Activated naive CD8-positive, alpha-beta T cell treated with anti-CD3 and anti-CD28 coated beads, Interleukin-2, amount 10 ng/mL, durations not matched to agents 7 days and 5 days (primary cell): ENCODE measurements at regions not wholly inside any gene's neighbourhood (a gene's known extent, or its start where the extent isn't known, plus 50 kb on each side); places are given as distances from the start of the nearest gene placed in this dataset.

Source experiments
- ATAC-seq: fragments of 150-1000 bp; cut with Tn5 transposase; one replicate; pipeline ENCODE4 v1.10.0; 2021; ENCODE audit warnings: low read depth, moderate library complexity
- POLR2A ChIA-PET: fragments of 350-600 bp; sonication (Branson Sonifier 250); formaldehyde crosslinking; loops from one replicate; lab custom pipeline; 2021; ENCODE audit warnings: antibody characterized with exemption; lab: Charles Lee
- DNase-seq: peaks from one replicate; pipeline ENCODE4 v3.0.0; 2021
- H3K27ac Mint-ChIP-seq: one replicate; pipeline ENCODE4 v1.8.0; 2022; ENCODE audit warnings: mild to moderate bottlenecking, mixed read lengths
- H3K27me3 Mint-ChIP-seq: one replicate; pipeline ENCODE4 v1.8.0; 2022; ENCODE audit warnings: mild to moderate bottlenecking, moderate library complexity, mixed read lengths
- H3K36me3 Mint-ChIP-seq: one replicate; pipeline ENCODE4 v1.8.0; 2021; ENCODE audit warnings: mild to moderate bottlenecking, mixed read lengths
- H3K4me1 Mint-ChIP-seq: one replicate; pipeline ENCODE4 v1.8.0; 2021; ENCODE audit warnings: mixed read lengths
- H3K4me3 Mint-ChIP-seq: one replicate; pipeline ENCODE4 v1.8.0; 2022; ENCODE audit warnings: mild to moderate bottlenecking, moderate library complexity, mixed read lengths
- H3K9me3 Mint-ChIP-seq: one replicate; pipeline ENCODE4 v1.8.0; 2021; ENCODE audit warnings: mixed read lengths

- Mint-ChIP-seq H3K9me3 (no peaks in the 10 kb centered on the region), H3K4me1 (no peaks in the 10 kb centered on the region), H3K4me3 (no peak overlapping the region), H3K27ac (no peak overlapping the region), H3K36me3 (no peaks in the 10 kb centered on the region), H3K27me3 (no peaks in the 10 kb centered on the region)
- DNase-seq, result no peak
- POLR2A ChIA-PET, result no interaction called here
- no peak for ATAC-seq
Observed at GRCh38 chr13:112183532-112184090, 116.7 kb downstream of the SOX1 start.

GRCh38 chr13:112184261-112184660, 117.3 kb downstream of the SOX1 start:
- DNase-seq, result no peak
- no peak for ATAC-seq
- Mint-ChIP-seq H3K9me3 (no peaks in the 10 kb centered on the region), H3K27ac (no peak overlapping the region), H3K36me3 (no peaks in the 10 kb centered on the region), H3K4me1 (no peaks in the 10 kb centered on the region), H3K27me3 (no peaks in the 10 kb centered on the region), H3K4me3 (no peak overlapping the region)
- POLR2A ChIA-PET, result no interaction called here

- no peaks in the 10 kb centered on the region for H3K9me3 Mint-ChIP-seq
- no peak for DNase-seq
- no peaks in the 10 kb centered on the region for H3K4me1 Mint-ChIP-seq
- H3K27ac Mint-ChIP-seq, result no peak overlapping the region
- no peak overlapping the region for H3K4me3 Mint-ChIP-seq
- H3K36me3 Mint-ChIP-seq, result no peaks in the 10 kb centered on the region
- POLR2A ChIA-PET, result no interaction called here
- no peak for ATAC-seq
- H3K27me3 Mint-ChIP-seq, result no peaks in the 10 kb centered on the region
Observed at GRCh38 chr13:112184851-112185371, 118.0 kb downstream of the SOX1 start.

- Mint-ChIP-seq H3K27ac (no peak overlapping the region), H3K4me1 (no peaks in the 10 kb centered on the region), H3K4me3 (no peak overlapping the region), H3K36me3 (no peaks in the 10 kb centered on the region), H3K9me3 (no peaks in the 10 kb centered on the region), H3K27me3 (no peaks in the 10 kb centered on the region)
- POLR2A ChIA-PET, result no interaction called here
- ATAC-seq (no peak), DNase-seq (no peak)
Observed at GRCh38 chr13:112185466-112185865, 118.5 kb downstream of the SOX1 start.

- no peak for ATAC-seq
- no peaks in the 10 kb centered on the region for H3K27me3 Mint-ChIP-seq
- no peak overlapping the region for H3K4me3 Mint-ChIP-seq
- H3K36me3 Mint-ChIP-seq, result no peaks in the 10 kb centered on the region
- POLR2A ChIA-PET, result no interaction called here
- no peaks in the 10 kb centered on the region for H3K4me1 Mint-ChIP-seq
- H3K9me3 Mint-ChIP-seq, result no peaks in the 10 kb centered on the region
- no peak for DNase-seq
- H3K27ac Mint-ChIP-seq, result no peak overlapping the region
Observed at GRCh38 chr13:112186091-112186490, 119.1 kb downstream of the SOX1 start.

- POLR2A ChIA-PET, result no interaction called here
- Mint-ChIP-seq H3K36me3 (no peaks in the 10 kb centered on the region), H3K4me1 (no peaks in the 10 kb centered on the region), H3K27me3 (no peaks in the 10 kb centered on the region), H3K4me3 (no peak overlapping the region), H3K27ac (no peak overlapping the region), H3K9me3 (no peaks in the 10 kb centered on the region)
- ATAC-seq (no peak), DNase-seq (no peak)
Observed at GRCh38 chr13:112187527-112188297, 120.8 kb downstream of the SOX1 start.

- no peaks in the 10 kb centered on the region for H3K36me3 Mint-ChIP-seq
Observed at GRCh38 chr13:112188298-112188610, 121.3 kb downstream of the SOX1 start.

GRCh38 chr13:112193463-112194166, 126.7 kb downstream of the SOX1 start:
- POLR2A ChIA-PET, result no interaction called here
- Mint-ChIP-seq H3K27me3 (no peaks in the 10 kb centered on the region), H3K4me1 (no peaks in the 10 kb centered on the region), H3K9me3 (peaks cover 1% of the 10 kb centered on the region), H3K36me3 (no peaks in the 10 kb centered on the region), H3K27ac (no peak overlapping the region), H3K4me3 (no peak overlapping the region)
- DNase-seq (no peak), ATAC-seq (no peak)

More at GRCh38 chr13:112188298-112188610, 121.3 kb downstream of the SOX1 start:
- H3K27ac Mint-ChIP-seq, result no peak overlapping the region
- POLR2A ChIA-PET, result no interaction called here
- no peak for DNase-seq
- H3K27me3 Mint-ChIP-seq, result no peaks in the 10 kb centered on the region
- no peak for ATAC-seq
- H3K9me3 Mint-ChIP-seq, result peaks cover 1% of the 10 kb centered on the region
- H3K4me1 Mint-ChIP-seq, result no peaks in the 10 kb centered on the region
- no peak overlapping the region for H3K4me3 Mint-ChIP-seq

GRCh38 chr13:112194167-112194530, 127.2 kb downstream of the SOX1 start:
- DNase-seq (no peak), ATAC-seq (no peak)
- POLR2A ChIA-PET, result no interaction called here
- H3K36me3 Mint-ChIP-seq, result no peaks in the 10 kb centered on the region
- H3K4me1 Mint-ChIP-seq, result no peaks in the 10 kb centered on the region
- H3K4me3 Mint-ChIP-seq, result no peak overlapping the region
- H3K27me3 Mint-ChIP-seq, result no peaks in the 10 kb centered on the region
- peaks cover 1% of the 10 kb centered on the region for H3K9me3 Mint-ChIP-seq
- H3K27ac Mint-ChIP-seq, result no peak overlapping the region

GRCh38 chr13:112194579-112194978, 127.6 kb downstream of the SOX1 start:
- H3K27ac Mint-ChIP-seq, result no peak overlapping the region
- ATAC-seq (no peak), DNase-seq (no peak)
- no peaks in the 10 kb centered on the region for H3K27me3 Mint-ChIP-seq
- no peaks in the 10 kb centered on the region for H3K4me1 Mint-ChIP-seq
- POLR2A ChIA-PET, result no interaction called here
- H3K36me3 Mint-ChIP-seq, result no peaks in the 10 kb centered on the region
- peaks cover 1% of the 10 kb centered on the region for H3K9me3 Mint-ChIP-seq
- H3K4me3 Mint-ChIP-seq, result no peak overlapping the region

GRCh38 chr13:112198396-112199010, 131.6 kb downstream of the SOX1 start:
- H3K4me1 Mint-ChIP-seq, result no peaks in the 10 kb centered on the region
- POLR2A ChIA-PET, result no interaction called here
- H3K27me3 Mint-ChIP-seq, result no peaks in the 10 kb centered on the region
- H3K9me3 Mint-ChIP-seq, result no peaks in the 10 kb centered on the region
- DNase-seq (no peak), ATAC-seq (no peak)
- no peak overlapping the region for H3K4me3 Mint-ChIP-seq
- H3K36me3 Mint-ChIP-seq, result no peaks in the 10 kb centered on the region
- no peak overlapping the region for H3K27ac Mint-ChIP-seq

GRCh38 chr13:112200200-112200599, 133.3 kb downstream of the SOX1 start:
- H3K4me1 Mint-ChIP-seq, result peaks cover 3% of the 10 kb centered on the region
- ATAC-seq (no peak), DNase-seq (no peak)
- peaks cover 14% of the 10 kb centered on the region for H3K27me3 Mint-ChIP-seq
- H3K36me3 Mint-ChIP-seq, result no peaks in the 10 kb centered on the region
- no peak overlapping the region for H3K4me3 Mint-ChIP-seq
- H3K9me3 Mint-ChIP-seq, result no peaks in the 10 kb centered on the region
- no peak overlapping the region for H3K27ac Mint-ChIP-seq
- POLR2A ChIA-PET, result no interaction called here

GRCh38 chr13:112202266-112202665, 135.3 kb downstream of the SOX1 start:
- Mint-ChIP-seq H3K36me3 (no peaks in the 10 kb centered on the region), H3K27me3 (peaks cover 33% of the 10 kb centered on the region), H3K4me1 (peaks cover 12% of the 10 kb centered on the region), H3K9me3 (no peaks in the 10 kb centered on the region), H3K4me3 (no peak overlapping the region), H3K27ac (no peak overlapping the region)
- no peak for ATAC-seq
- no peak for DNase-seq
- POLR2A ChIA-PET, result no interaction called here
